HG03457 (cell line): ENCODE measurements at regions not wholly inside any gene's neighbourhood (a gene's known extent, or its start where the extent isn't known, plus 50 kb on each side); places are given as distances from the start of the nearest gene placed in this dataset.

Experiments
- ATAC-seq: cut with Tn5 transposase; IDR thresholded peaks from one replicate; pipeline ENCODE4 v1.9.1; 2021; ENCODE audit warnings: moderate number of reproducible peaks; ENCODE audit not compliant: unreplicated experiment

- ATAC-seq, result no peak
Observed at GRCh38 chr1:219993554-219994433, 52.5 kb downstream of the EPRS1 start.

GRCh38 chr1:219991919-219992318 is 54.4 kb downstream of the EPRS1 start:
- no peak for ATAC-seq

- no peak for ATAC-seq
Observed at GRCh38 chr1:219991511-219991810, 54.8 kb downstream of the EPRS1 start.

GRCh38 chr1:219990782-219991510 is 55.4 kb downstream of the EPRS1 start:
- no peak for ATAC-seq

DNA sequence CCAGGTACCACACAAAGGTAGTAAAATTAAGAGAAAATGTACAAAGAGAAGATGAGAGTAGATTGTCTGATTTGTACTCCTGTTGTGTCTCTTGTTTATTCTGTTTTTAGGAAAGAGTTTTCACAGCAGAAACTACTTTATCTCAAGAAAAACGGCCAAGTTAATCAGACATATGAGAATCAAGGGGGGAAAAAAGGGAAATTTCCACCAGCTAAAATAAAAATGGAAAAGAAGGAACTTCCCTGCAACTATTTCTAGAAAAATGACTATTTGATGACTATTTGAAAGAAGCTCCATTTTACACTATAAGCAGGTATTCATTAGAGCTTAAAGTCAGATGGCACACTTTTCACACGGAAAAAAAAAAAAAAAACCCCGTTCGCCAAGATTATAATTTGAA is 56.5 kb downstream of the EPRS1 start:
- no peak for ATAC-seq

DNA sequence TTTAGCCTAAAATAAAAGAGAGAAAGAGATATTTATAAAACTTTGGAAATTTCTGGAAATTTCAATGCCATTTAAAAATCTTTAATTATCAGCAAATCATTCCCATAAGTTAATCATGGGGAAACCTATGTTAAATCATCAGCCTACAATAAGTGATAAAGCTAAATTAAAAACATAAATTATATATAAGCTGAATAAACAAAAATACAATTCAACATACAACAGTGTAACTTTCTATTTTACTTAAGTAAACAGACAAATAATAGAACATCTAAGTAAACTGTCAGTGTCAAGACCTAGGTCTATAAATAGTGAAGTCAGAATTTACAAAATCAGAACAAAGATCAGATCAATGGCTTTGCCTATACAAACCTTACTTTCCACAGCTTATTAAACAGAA is 57.5 kb downstream of the EPRS1 start:
- no peak for ATAC-seq

DNA sequence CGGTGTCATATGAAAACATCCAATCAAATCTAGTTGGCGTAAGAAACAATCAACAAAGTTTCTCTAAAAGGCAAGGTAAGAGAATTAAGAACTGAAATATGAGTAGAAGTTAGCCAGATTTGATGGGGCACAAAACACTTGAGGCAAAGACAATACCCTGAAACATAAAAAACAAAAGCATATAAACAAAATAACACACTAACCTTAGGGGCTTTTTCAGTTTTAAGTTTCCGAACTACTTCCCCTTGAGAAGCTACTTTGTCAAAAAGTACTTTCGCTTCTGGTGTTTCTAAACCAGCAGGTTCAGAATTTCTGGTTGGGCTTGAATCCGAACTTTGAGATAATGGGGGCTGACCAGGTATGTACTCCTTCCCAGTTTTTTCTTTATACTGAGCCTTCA is 57.9 kb downstream of the EPRS1 start:
- ATAC-seq, result peak; percentile 61

GRCh38 chr1:219987325-219987724 is 59.0 kb upstream of the SLC30A10 start:
- no peak for ATAC-seq

GRCh38 chr1:219985169-219985568 is 56.8 kb upstream of the SLC30A10 start:
- ATAC-seq, result no peak
